PC-3 (cell line): ENCODE measurements at regions not wholly inside any gene's neighbourhood (a gene's known extent, or its start where the extent isn't known, plus 50 kb on each side); places are given as distances from the start of the nearest gene placed in this dataset.
"Not testable (repeated sequence)": the region's sequence is repeated elsewhere in the genome, so short reads cannot be mapped to it uniquely, and the experiment has no call there.

Experiments used
- CTCF ChIP-seq: fragments of 300-600 bp; sonication (generic); conservative IDR thresholded peaks from 2 replicates; pipeline ENCODE4 v1.5.1; 2017; ENCODE audit warnings: antibody characterized with exemption, low read depth, mild to moderate bottlenecking, low read length
- EZH2 ChIP-seq: fragments of 300-600 bp; sonication (generic); IDR thresholded peaks from one replicate; pipeline ENCODE4 v1.6.1; 2017; ENCODE audit warnings: antibody characterized with exemption, mild to moderate bottlenecking, low read length; ENCODE audit not compliant: unreplicated experiment

GRCh38 chr7:130796425-130796824 lies 62.4 kb upstream of the KLF14 start:
- not testable (repeated sequence) for TF ChIP-seq CTCF, EZH2
